GM12878 (cell line): ENCODE measurements at regions not wholly inside any gene's neighbourhood (a gene's known extent, or its start where the extent isn't known, plus 50 kb on each side); places are given as distances from the start of the nearest gene placed in this dataset.

ENCODE experiments used
- BRCA1 ChIP-seq: IDR thresholded peaks from 2 replicates; pipeline ENCODE4 v1.6.1; 2011; ENCODE audit warnings: low read depth, low read length, improper control_type of control experiment
- SMARCA5 ChIP-seq: fragments of 450-650 bp; IDR thresholded peaks from 2 replicates; pipeline ENCODE4 v1.6.1; 2017; ENCODE audit warnings: mild to moderate bottlenecking

GRCh38 chr12:130222519-130223218 lies 60.4 kb downstream of the FZD10 start:
- TF ChIP-seq SMARCA5: no peak
- TF ChIP-seq BRCA1: no peak
